Endodermal cell (in vitro differentiated cells): ENCODE measurements at regions not wholly inside any gene's neighbourhood (a gene's known extent, or its start where the extent isn't known, plus 50 kb on each side); places are given as distances from the start of the nearest gene placed in this dataset.
"Not testable (repeated sequence)": the region's sequence is repeated elsewhere in the genome, so short reads cannot be mapped to it uniquely, and the experiment has no call there.

Source experiments
- DNase-seq: peaks from one replicate; pipeline ENCODE4 v3.0.0-alpha.2; 2017
- H3K27ac ChIP-seq: 2 replicates; pipeline ENCODE4 v1.5.1; 2013; ENCODE audit warnings: mild to moderate bottlenecking, low read depth, low read length, moderate library complexity
- H3K27me3 ChIP-seq: 2 replicates; pipeline ENCODE4 v1.6.1; 2013; ENCODE audit warnings: mild to moderate bottlenecking, low read length, moderate library complexity; ENCODE audit not compliant: insufficient read depth, control insufficient read depth, poor library complexity, severe bottlenecking
- H3K36me3 ChIP-seq: 2 replicates; pipeline ENCODE4 v1.7.0; 2013; ENCODE audit warnings: mild to moderate bottlenecking, low read length, moderate library complexity; ENCODE audit not compliant: control insufficient read depth, insufficient read depth
- H3K4me1 ChIP-seq: one replicate; pipeline ENCODE4 v1.7.0; 2013; ENCODE audit warnings: low read length; ENCODE audit not compliant: control insufficient read depth, insufficient read depth
- H3K4me3 ChIP-seq: 2 replicates; pipeline ENCODE4 v1.5.1; 2013; ENCODE audit warnings: mild to moderate bottlenecking, low read length, moderate library complexity
- H3K9ac ChIP-seq: 2 replicates; pipeline ENCODE4 v1.6.1; 2013; ENCODE audit warnings: mild to moderate bottlenecking, low read length, moderate library complexity; ENCODE audit not compliant: poor library complexity, severe bottlenecking; ENCODE audit errors: extremely low read depth
- H3K9me3 ChIP-seq: 2 replicates; pipeline ENCODE4 v1.6.1; 2013; ENCODE audit warnings: mild to moderate bottlenecking, low read length, moderate library complexity; ENCODE audit not compliant: control insufficient read depth
- H3K27ac Mint-ChIP-seq: 2 replicates; pipeline ENCODE4 v1.8.0; 2020; ENCODE audit warnings: mixed read lengths
- H3K27me3 Mint-ChIP-seq: 2 replicates; pipeline ENCODE4 v1.8.0; 2021; ENCODE audit warnings: mild to moderate bottlenecking, mixed read lengths; ENCODE audit not compliant: insufficient read depth
- H3K36me3 Mint-ChIP-seq: 2 replicates; pipeline ENCODE4 v1.8.0; 2020; ENCODE audit warnings: low read depth, mixed read lengths
- H3K4me1 Mint-ChIP-seq: 2 replicates; pipeline ENCODE4 v1.8.0; 2020; ENCODE audit warnings: mixed read lengths
- H3K4me3 Mint-ChIP-seq: 2 replicates; pipeline ENCODE4 v1.8.0; 2020; ENCODE audit warnings: mild to moderate bottlenecking, moderate library complexity, mixed read lengths
- H3K9me3 Mint-ChIP-seq: 2 replicates; pipeline ENCODE4 v1.8.0; 2020; ENCODE audit warnings: mild to moderate bottlenecking, mixed read lengths
- WGBS, 2 experiments: methylation state at CpG; one replicate each; pipeline versions ENCODE4 v1.1.5 to v1.1.7; 2013; ENCODE audit warnings: missing lambda C conversion rate in 2 of 2, mixed read lengths in 1 of 2; ENCODE audit not compliant: insufficient coverage in 1 of 2, insufficient read length in 1 of 2; 5-methylcytosine and 5-hydroxymethylcytosine counted together
- TF ChIP-seq, protein P1 (sequence below): fragments of 200-600 bp; sonication (generic); conservative IDR thresholded peaks from 2 replicates; pipeline ENCODE4 v1.5.0; 2021; ENCODE audit warnings: antibody characterized with exemption, mild to moderate bottlenecking

DNA sequence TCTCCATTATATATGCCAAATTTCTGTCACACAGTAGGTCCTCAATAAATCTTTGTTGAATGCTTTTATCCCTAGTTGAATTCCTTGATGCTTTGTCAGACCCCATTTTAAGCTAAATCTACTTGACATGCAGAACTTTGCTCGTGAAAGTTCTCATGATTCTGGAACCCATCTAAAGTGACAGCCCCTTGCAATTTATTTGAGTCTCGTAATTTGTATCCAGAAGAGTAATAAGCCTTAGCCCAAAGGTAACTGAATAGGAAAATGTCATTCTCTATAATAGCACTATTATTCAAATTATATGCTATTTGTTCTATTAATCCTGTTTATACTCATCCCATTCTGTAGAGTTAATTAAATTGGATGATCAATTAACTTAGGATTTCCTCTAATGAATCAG lies 466.6 kb upstream of the OLFM3 start:
- H3K36me3 ChIP-seq, result no peaks in the 10 kb centered on the region
- 84% methylated on average over 2 of the region's 2 CpGs; no CpG with 5 or more reads in 1 of the 2 experiments for WGBS, 2 experiments
- no peaks in the 10 kb centered on the region for H3K4me1 Mint-ChIP-seq

DNA sequence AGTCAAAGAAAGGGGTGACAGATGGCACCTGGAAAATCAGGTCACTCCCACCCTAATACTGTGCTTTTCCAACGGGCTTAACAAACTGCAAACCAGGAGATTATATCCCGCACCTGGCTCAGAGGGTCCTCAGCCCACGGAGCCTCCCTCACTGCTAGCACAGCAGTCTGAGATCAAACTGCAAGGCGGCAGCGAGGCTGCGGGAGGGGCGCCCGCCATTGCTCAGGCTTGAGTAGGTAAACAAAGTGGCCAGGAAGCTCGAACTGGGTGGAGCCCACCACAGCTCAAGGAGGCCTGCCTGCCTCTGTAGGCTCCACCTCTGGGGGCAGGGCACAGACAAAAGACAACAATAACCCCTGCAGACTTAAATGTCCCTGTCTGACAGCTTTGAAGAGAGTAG lies 445.6 kb upstream of the OLFM3 start:
- not testable (repeated sequence) for H3K9me3 ChIP-seq, H3K4me1 ChIP-seq, H3K9ac ChIP-seq, H3K4me3 Mint-ChIP-seq, H3K27ac Mint-ChIP-seq, H3K4me3 ChIP-seq, DNase-seq, H3K36me3 ChIP-seq, H3K36me3 Mint-ChIP-seq, H3K4me1 Mint-ChIP-seq, H3K27ac ChIP-seq
- 72 to 91% methylated on average over 2 to 9 of the region's 9 CpGs for WGBS, 2 experiments
- Mint-ChIP-seq H3K9me3 (peaks cover 40% of the 10 kb centered on the region), H3K27me3 (peaks cover 17% of the 10 kb centered on the region)
- peaks cover 30% of the 10 kb centered on the region for H3K27me3 ChIP-seq

More for the DNA sequence above, 466.6 kb upstream of the OLFM3 start:
- no peak overlapping the region for H3K9ac ChIP-seq
- no peaks in the 10 kb centered on the region for H3K27me3 ChIP-seq
- no peak overlapping the region for H3K4me3 ChIP-seq
- Mint-ChIP-seq H3K27me3 (no peaks in the 10 kb centered on the region), H3K36me3 (no peaks in the 10 kb centered on the region), H3K27ac (no peak overlapping the region), H3K9me3 (no peaks in the 10 kb centered on the region), H3K4me3 (no peak overlapping the region)
- no peak for DNase-seq
- no peak overlapping the region for H3K27ac ChIP-seq
- H3K4me1 ChIP-seq, result no peaks in the 10 kb centered on the region
- TF ChIP-seq, protein P1, sequence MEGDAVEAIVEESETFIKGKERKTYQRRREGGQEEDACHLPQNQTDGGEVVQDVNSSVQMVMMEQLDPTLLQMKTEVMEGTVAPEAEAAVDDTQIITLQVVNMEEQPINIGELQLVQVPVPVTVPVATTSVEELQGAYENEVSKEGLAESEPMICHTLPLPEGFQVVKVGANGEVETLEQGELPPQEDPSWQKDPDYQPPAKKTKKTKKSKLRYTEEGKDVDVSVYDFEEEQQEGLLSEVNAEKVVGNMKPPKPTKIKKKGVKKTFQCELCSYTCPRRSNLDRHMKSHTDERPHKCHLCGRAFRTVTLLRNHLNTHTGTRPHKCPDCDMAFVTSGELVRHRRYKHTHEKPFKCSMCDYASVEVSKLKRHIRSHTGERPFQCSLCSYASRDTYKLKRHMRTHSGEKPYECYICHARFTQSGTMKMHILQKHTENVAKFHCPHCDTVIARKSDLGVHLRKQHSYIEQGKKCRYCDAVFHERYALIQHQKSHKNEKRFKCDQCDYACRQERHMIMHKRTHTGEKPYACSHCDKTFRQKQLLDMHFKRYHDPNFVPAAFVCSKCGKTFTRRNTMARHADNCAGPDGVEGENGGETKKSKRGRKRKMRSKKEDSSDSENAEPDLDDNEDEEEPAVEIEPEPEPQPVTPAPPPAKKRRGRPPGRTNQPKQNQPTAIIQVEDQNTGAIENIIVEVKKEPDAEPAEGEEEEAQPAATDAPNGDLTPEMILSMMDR, result no peak
- no peaks in the 10 kb centered on the region for H3K9me3 ChIP-seq

DNA sequence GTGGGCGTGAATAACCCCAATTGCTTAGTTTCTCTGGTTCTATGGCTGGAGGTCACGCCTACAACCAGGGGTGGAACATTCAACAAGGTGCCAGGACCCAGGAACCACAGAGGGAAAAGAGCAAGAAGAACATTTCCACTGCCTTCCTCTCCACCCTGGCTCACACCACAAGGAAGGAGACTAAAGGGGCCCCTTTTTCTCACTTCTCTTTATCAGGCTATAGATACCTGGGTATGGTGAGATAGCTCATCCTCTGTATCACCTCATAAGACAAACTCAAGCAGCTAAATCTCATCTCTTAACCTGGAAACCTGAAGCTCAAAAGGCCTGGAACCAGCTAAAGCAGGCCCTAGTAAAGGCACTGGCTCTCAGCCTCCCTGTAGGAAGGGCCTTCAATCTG lies 438.8 kb upstream of the OLFM3 start:
- Mint-ChIP-seq H3K4me3 (no peak overlapping the region), H3K4me1 (no peaks in the 10 kb centered on the region), H3K9me3 (peaks cover 2% of the 10 kb centered on the region), H3K36me3 (no peaks in the 10 kb centered on the region), H3K27ac (no peak overlapping the region), H3K27me3 (peaks cover 26% of the 10 kb centered on the region)
- Histone ChIP-seq H3K9me3 (no peaks in the 10 kb centered on the region), H3K36me3 (no peaks in the 10 kb centered on the region), H3K9ac (no peak overlapping the region), H3K4me1 (peaks cover 6% of the 10 kb centered on the region), H3K27ac (no peak overlapping the region), H3K4me3 (no peak overlapping the region), H3K27me3 (peaks cover 43% of the 10 kb centered on the region)
- 88 to 92% methylated on average over 2 of the region's 2 CpGs for WGBS, 2 experiments
- DNase-seq, result no peak
- TF ChIP-seq, protein P1, result no peak

- Mint-ChIP-seq H3K9me3 (peaks cover 2% of the 10 kb centered on the region), H3K27me3 (peaks cover 22% of the 10 kb centered on the region), H3K36me3 (no peaks in the 10 kb centered on the region), H3K4me1 (no peaks in the 10 kb centered on the region), H3K4me3 (no peak overlapping the region), H3K27ac (no peak overlapping the region)
- DNase-seq, result peak; percentile 75
- Histone ChIP-seq H3K9ac (no peak overlapping the region), H3K4me3 (no peak overlapping the region), H3K27me3 (peaks cover 33% of the 10 kb centered on the region), H3K27ac (no peak overlapping the region), H3K9me3 (no peaks in the 10 kb centered on the region), H3K4me1 (peaks cover 6% of the 10 kb centered on the region), H3K36me3 (no peaks in the 10 kb centered on the region)
- TF ChIP-seq, protein P1, result peak; percentile 77
- 82 to 83% methylated on average over 4 of the region's 4 CpGs for WGBS, 2 experiments
These were observed 437.7 kb upstream of the OLFM3 start for GRCh38 chr1:102434421-102434820.
